ENCODE measurements at regions not wholly inside any gene's neighbourhood (a gene's known extent, or its start where the extent isn't known, plus 50 kb on each side); places are given as distances from the start of the nearest gene placed in this dataset.

- TF ChIP-seq POLR2A (IDR thresholded peaks at IDR 0.05) (no peak), CTCF (IDR thresholded peaks at IDR 0.05) (no peak), EP300 (IDR thresholded peaks at IDR 0.05) (no peak)
These were observed 66.2 kb upstream of the CLSTN2 start for GRCh38 chr3:139868773-139869172.
